GM18861 (cell line): ENCODE measurements at regions not wholly inside any gene's neighbourhood (a gene's known extent, or its start where the extent isn't known, plus 50 kb on each side); places are given as distances from the start of the nearest gene placed in this dataset.

Source experiments
- ATAC-seq: cut with Tn5 transposase; IDR thresholded peaks from one replicate; pipeline ENCODE4 v1.9.1; 2021; ENCODE audit not compliant: unreplicated experiment

DNA sequence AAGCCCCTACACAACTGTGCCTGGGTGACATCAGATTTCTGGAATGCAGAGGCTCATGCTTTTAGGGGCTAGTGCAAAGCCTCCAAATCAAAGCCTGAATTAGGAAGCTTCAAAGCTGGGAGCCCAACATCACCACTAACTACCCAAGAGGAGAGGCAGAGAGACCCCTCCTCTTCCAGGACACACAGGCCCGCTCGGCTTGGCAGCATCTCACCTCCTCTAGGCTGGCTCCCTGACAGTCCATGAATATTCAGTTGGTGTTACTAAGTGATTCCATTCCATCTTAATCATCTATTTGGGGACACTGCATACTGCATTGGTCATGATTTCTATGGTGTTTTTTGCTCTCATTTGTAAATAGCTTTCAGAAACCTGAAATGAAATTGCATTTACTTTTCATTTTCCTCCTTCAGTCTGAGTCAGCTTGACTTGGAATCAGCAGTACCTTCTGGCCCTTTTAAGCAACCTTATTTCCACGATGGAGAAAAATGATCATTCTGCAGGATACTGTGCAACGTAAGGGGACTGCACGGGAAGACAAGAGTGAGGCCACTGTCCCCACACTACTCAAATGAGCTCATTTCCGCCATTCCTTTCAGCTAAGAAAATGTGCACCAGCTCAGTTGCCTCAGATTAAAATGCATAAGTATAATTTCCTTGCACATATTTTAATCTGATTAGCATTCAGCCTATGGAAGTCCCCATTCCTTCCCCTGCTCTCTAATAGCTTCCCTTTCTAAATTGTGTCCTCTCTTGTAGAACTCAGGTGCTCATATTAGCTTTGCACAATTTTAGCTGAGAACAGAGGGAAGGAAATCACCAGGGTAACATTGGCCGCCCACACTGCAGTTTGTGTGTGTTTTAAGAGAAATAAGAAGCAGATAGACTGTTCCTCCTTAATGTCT lies 219.9 kb downstream of the RFC3 start:
- no peak for ATAC-seq

GRCh38 chr13:34038541-34039068 lies 220.7 kb downstream of the RFC3 start:
- no peak for ATAC-seq

DNA sequence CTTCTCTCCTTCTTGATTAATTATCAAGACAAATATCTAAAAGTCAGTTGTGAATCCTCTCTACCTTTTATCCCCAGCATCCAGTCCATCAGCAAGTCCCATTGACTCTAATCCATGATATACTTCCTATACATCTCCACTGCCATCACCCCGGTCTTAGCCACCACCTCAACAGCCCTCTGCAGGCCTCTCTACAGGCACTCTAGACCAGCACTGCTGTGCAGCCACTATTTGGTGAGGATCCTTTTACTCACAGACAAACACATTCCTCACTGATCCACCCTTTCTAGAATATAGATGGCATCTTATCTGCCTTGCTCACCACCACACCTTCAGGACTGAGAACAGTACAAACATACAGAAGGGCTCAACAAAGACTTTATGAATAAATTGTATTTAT lies 221.7 kb downstream of the RFC3 start:
- ATAC-seq, result no peak

DNA sequence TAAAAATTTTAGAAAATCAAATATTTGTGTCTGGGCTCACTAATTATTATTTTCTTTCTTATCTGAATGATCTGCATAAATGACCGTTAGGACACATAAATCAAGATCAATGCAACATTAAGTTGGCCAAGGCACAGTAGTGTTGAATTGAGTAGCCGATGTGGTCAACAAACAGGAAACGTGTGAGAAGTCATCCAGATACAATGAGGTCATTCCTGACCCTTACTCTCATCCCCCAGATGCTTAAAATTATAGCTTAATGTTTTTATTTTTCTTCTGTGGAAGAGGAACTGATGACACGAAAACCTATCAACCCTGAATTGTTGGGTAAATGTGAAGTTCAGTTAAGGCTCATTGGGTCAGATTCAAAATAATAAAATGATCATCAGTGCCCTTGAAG lies 222.9 kb downstream of the RFC3 start:
- ATAC-seq, result no peak

- no peak for ATAC-seq
Measured at GRCh38 chr13:34044041-34044440, 226.1 kb downstream of the RFC3 start.

DNA sequence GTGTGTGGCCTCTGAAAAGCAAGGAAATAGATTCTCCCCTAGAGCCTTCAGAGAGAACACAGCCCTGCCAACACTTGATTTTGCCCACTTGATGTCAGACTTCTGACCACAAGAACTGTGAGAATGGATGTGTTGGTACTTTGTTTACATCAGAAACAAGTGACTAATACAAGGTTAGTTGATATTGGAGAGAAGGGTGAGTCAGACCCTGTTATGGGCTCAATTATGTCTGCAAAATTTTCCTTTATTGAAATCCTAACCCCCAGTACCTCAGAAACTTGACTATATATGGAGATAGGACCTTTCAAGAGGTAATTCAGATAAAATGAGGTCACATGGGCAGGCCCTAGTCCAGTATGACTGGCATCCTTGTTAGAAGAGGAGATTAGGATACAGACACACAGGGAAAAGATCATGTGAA lies 226.7 kb downstream of the RFC3 start:
- ATAC-seq, result no peak

GRCh38 chr13:34046457-34046856 lies 228.5 kb downstream of the RFC3 start:
- ATAC-seq, result no peak

DNA sequence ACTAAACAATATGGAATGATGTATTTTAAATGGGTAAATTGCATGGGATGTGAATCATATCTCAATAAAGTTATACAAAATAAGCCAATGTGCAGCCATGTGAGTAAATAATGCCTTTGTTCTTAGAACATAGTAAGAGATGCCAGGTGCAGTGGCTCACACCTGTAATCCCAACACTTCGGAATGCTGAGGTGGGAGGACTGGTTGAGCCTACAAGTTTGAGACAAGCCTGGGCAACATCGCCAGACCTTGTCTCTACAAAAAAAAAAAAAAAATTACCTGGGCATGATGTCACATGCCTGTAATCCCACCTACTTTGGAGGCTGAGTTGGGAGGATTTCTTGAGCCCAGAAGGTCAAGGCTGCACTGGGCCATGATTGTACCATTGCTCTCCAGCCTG lies 230.7 kb downstream of the RFC3 start:
- no peak for ATAC-seq

GRCh38 chr13:34056733-34057258 lies 238.8 kb downstream of the RFC3 start:
- no peak for ATAC-seq

GRCh38 chr13:34064456-34065205 lies 246.7 kb downstream of the RFC3 start:
- ATAC-seq, result no peak

DNA sequence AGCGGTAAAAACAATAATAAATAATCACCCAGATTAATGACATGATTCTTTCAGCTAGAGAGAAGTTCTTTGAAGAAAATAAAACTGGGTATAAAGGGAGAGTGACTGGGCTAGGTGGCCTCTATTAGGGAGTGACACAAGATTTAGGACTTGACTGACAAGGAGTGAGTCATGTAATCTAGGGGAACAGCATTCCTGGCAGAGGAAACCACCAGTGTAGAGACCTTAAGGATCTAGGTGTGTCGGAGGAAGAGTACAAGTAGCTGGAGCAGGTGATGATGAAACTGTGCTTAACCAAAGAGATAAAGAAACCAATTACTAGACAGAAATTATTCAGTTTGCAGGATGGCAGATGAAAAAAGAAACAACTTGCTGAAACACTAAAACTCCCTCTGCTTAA lies 248.0 kb downstream of the RFC3 start:
- no peak for ATAC-seq

DNA sequence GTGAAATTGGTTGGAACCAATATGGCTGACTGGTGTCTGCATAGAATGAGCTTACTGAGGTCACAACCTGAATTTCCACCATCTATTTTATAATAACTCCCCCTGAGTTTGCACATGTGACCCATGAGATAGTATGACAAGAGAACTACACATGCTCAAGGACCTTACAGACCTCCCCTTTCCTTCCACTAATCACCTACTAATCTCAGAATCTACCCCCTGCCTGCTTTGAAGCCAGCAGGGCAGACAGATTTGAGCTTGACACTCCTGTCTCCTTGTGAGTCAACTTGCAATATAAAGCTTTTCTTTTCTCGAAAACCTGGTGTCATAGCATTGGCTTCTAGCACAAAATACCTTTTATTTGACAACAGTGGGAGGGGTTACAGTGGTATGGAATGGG lies 248.4 kb downstream of the RFC3 start:
- ATAC-seq, result no peak

GRCh38 chr13:34070006-34070405 lies 252.1 kb downstream of the RFC3 start:
- no peak for ATAC-seq

DNA sequence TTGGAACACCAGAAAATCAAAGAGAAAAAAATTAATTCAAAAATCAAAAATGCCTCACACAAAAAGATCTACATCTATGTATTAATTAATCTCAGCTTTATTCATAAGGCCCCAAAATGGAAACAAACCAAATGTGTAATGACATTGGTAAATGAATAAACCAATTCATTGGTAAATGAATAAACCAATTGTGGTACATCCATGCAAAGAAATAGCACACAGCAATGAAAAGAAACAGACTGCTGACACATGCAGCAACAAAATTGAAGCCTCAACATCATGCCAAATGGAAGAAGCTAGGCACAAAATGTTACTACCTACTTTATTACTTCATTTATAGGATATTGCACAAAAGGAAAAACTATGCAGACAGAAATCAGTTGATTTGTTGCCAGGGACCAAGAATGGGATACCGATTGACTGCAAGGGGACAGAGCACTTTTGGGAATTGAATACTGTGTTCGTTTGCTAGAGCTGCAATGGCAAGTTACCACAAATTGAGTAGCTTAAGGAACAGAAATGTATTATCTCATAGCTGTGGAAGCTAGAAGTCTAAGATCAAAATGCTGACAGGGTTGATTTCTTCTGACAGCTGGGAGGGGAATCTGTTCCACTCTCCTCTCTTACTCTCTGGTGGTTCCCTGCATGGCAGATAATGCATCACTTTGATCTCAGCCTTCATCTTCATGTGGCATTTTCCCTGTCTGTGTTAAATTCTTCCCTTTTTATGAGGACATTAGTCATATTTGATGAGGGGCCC lies 252.8 kb downstream of the RFC3 start:
- no peak for ATAC-seq

DNA sequence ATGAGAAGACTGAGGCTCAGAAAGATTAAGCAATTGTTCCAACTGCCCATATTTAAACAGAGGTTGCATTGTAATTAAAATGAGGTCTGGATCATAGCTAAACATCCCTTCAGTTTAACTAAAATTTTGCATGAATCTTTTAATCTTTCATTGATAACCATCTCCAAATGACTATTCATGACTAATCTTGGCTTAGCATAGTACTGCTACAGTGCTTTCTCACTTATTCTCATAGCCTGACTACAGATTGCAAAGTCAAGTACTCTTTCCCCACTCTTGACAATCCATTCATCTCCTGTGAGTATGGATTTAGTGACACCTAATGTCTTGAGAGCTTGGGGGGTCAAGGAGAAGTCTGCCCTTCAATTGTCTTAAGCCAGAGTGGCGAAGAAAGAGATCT lies 258.4 kb downstream of the RFC3 start:
- no peak for ATAC-seq

- ATAC-seq, result no peak
Measured at GRCh38 chr13:34076943-34077703, 259.2 kb downstream of the RFC3 start.

- ATAC-seq, result no peak
Measured at GRCh38 chr13:34078334-34078999, 260.5 kb downstream of the RFC3 start.

DNA sequence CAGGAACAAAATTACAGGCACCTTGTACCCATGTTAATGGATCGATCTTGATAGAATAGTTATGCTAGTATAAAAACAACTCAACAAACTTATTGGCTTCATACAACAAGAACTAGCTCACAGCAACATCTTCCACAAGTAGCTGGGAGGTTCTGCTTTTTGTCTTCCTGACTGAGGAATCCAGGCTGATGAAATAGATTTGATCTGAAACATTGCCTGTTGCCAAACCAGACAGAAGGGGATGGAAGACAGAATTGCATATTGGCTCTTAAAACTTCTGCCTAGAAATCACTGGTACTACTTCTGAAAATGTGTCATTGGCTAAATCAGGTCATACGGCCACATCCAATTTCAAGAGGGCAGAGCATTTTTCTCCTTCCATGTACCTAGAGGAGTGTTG lies 267.3 kb downstream of the RFC3 start:
- ATAC-seq, result no peak

- no peak for ATAC-seq
Measured at GRCh38 chr13:34086281-34086680, 268.3 kb downstream of the RFC3 start.

DNA sequence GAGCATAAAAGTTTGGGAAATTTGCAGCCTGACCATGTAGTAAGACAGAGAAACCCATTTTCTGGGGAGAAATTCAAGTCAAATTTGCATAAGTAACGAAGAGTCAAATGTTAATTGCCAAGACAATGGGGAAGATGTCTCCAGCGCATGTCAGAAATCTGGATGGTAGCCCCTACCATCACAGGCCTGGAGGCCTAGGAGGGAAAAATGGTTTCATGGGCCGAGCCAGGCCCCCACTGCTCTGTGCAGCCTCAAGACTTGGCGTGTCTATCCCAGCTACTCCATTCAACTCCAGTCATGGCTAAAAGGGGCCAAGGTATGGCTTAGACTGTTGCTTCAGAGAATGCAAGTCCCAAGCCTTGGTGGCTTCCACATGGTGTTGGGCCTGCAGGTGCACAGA lies 269.8 kb downstream of the RFC3 start:
- ATAC-seq, result no peak
